ENCODE measurements at regions not wholly inside any gene's neighbourhood (a gene's known extent, or its start where the extent isn't known, plus 50 kb on each side); places are given as distances from the start of the nearest gene placed in this dataset.

DNA sequence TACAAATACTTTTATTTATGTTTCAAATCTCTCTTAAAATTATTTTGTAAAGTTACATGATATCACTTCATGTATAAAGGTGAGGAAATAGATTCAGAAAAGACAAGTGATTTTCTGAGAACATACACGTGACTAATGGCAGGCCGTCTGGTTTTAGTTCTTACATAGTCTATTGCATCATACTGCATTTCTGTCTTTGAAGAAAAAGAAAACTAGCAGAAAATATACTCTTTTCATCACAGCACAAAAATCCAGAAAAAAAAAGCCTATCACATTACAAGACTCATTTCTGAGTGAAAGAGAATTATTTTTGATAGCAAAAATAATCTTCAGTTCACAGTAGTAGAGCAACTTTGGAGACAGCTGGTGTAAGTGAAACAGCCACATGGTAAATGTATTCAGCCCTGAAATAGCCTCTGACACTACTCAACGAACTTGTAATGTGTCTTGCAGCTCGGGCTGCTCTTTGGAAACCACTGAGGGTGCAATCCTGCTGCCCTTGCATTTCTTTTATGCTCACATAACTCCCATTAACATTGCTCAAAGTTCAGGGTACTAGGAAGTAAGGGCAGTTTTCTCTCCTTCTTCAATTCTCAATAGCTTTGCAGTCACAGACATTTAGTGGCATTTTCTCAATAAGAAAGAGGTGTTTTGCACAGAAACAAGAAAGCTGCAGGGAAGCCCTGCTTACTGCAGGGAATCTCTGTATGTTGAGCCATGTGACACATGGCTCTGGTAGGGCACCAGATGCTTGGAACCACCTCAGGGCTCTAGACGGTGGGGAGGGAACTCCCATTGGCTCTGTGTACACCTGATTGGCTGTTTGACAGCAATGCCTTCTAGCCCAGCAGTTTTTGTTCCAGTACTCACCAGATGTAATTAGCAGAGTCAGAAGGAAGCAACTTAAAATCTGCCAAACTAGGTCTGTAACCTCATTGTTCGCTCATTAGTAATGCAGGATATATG is 845.3 kb upstream of the PTPRD start:
- no peaks in the 10 kb centered on the region for H3K36me3 ChIP-seq (ENCODE audit: low read depth)
- no peak for DNase-seq
- no peak overlapping the region for H3K4me3 ChIP-seq
- no peaks in the 10 kb centered on the region for H3K79me2 ChIP-seq (ENCODE audit: low read depth)
- TF ChIP-seq EZH2 (IDR thresholded peaks at IDR 0.05; ENCODE audit: low read depth), result no peak
- TF ChIP-seq CTCF (conservative IDR thresholded peaks at IDR 0.05), result no peak
- H3K4me1 ChIP-seq (replicated peaks; ENCODE audit: insufficient read depth), result no peaks in the 10 kb centered on the region
- no peak overlapping the region for H3K4me2 ChIP-seq
- POLR2A ChIA-PET (ENCODE audit: unreplicated experiment), result no interaction called here
- H3F3A ChIP-seq (ENCODE audit: insufficient read depth, low read depth), result no peaks in the 10 kb centered on the region
- no peaks in the 10 kb centered on the region for H4K20me1 ChIP-seq (ENCODE audit: insufficient read depth)
- H3K9me3 ChIP-seq (ENCODE audit: insufficient read depth, low read depth), result no peaks in the 10 kb centered on the region
- no peak overlapping the region for H2AFZ ChIP-seq
- no peak overlapping the region for H3K27ac ChIP-seq
- H3K27me3 ChIP-seq (ENCODE audit: insufficient read depth, low read depth), result no peaks in the 10 kb centered on the region
- intact Hi-C loops (cut with micrococcal nuclease; ENCODE audit: unreplicated experiment), result no loop called here
- BruUV-seq (replicated peaks), result no TSS peak
- CTCF ChIA-PET, result interaction anchor here (0.6 kb wide), 1 partner anchor 871 kb away, joined by 3 read pairs; no protein-coding TSS in a partner anchor
- no peaks in the 10 kb centered on the region for H3K9me2 ChIP-seq (ENCODE audit: insufficient read depth)

- no peak for DNase-seq
- CTCF ChIA-PET, result no interaction called here
- no peak overlapping the region for H3K4me2 ChIP-seq
- BruUV-seq (replicated peaks), result no TSS peak
- no peak overlapping the region for H2AFZ ChIP-seq
- no peaks in the 10 kb centered on the region for H4K20me1 ChIP-seq (ENCODE audit: insufficient read depth)
- TF ChIP-seq EZH2 (IDR thresholded peaks at IDR 0.05; ENCODE audit: low read depth) (no peak), CTCF (conservative IDR thresholded peaks at IDR 0.05) (no peak)
- H3K27ac ChIP-seq, result no peak overlapping the region
- no peaks in the 10 kb centered on the region for H3K9me2 ChIP-seq (ENCODE audit: insufficient read depth)
- H3K4me3 ChIP-seq, result no peak overlapping the region
- H3K27me3 ChIP-seq (ENCODE audit: insufficient read depth, low read depth), result no peaks in the 10 kb centered on the region
- no peaks in the 10 kb centered on the region for H3K36me3 ChIP-seq (ENCODE audit: low read depth)
- POLR2A ChIA-PET (ENCODE audit: unreplicated experiment), result no interaction called here
- no peaks in the 10 kb centered on the region for H3F3A ChIP-seq (ENCODE audit: insufficient read depth, low read depth)
- H3K9me3 ChIP-seq (ENCODE audit: insufficient read depth, low read depth), result no peaks in the 10 kb centered on the region
- intact Hi-C loops (cut with micrococcal nuclease; ENCODE audit: unreplicated experiment), result no loop called here
- no peaks in the 10 kb centered on the region for H3K4me1 ChIP-seq (replicated peaks; ENCODE audit: insufficient read depth)
- no peaks in the 10 kb centered on the region for H3K79me2 ChIP-seq (ENCODE audit: low read depth)
Measured at GRCh38 chr9:11469745-11470144, 856.9 kb upstream of the PTPRD start.

- DNase-seq, result no peak
- Histone ChIP-seq H3K4me1 (replicated peaks; ENCODE audit: insufficient read depth) (no peaks in the 10 kb centered on the region), H3K36me3 (ENCODE audit: low read depth) (no peaks in the 10 kb centered on the region), H2AFZ (no peak overlapping the region), H3K4me2 (no peak overlapping the region), H3K4me3 (no peak overlapping the region), H3K79me2 (ENCODE audit: low read depth) (no peaks in the 10 kb centered on the region), H3K27ac (no peak overlapping the region), H3K27me3 (ENCODE audit: insufficient read depth, low read depth) (no peaks in the 10 kb centered on the region), H3F3A (ENCODE audit: insufficient read depth, low read depth) (no peaks in the 10 kb centered on the region), H4K20me1 (ENCODE audit: insufficient read depth) (no peaks in the 10 kb centered on the region), H3K9me3 (ENCODE audit: insufficient read depth, low read depth) (no peaks in the 10 kb centered on the region), H3K9me2 (ENCODE audit: insufficient read depth) (no peaks in the 10 kb centered on the region)
- CTCF ChIA-PET, result no interaction called here
- POLR2A ChIA-PET (ENCODE audit: unreplicated experiment), result no interaction called here
- no TSS peak for BruUV-seq (replicated peaks)
- intact Hi-C loops (cut with micrococcal nuclease; ENCODE audit: unreplicated experiment), result no loop called here
- TF ChIP-seq CTCF (conservative IDR thresholded peaks at IDR 0.05) (no peak), EZH2 (IDR thresholded peaks at IDR 0.05; ENCODE audit: low read depth) (no peak)
Measured at GRCh38 chr9:11471321-11471720, 858.5 kb upstream of the PTPRD start.

All from PC-9 (cell line).